Astrocyte (in vitro differentiated cells and primary cell): ENCODE measurements at regions not wholly inside any gene's neighbourhood (a gene's known extent, or its start where the extent isn't known, plus 50 kb on each side); places are given as distances from the start of the nearest gene placed in this dataset.

Source experiments
- DNase-seq: peaks from one replicate; pipeline ENCODE4 v3.0.0-alpha.2; 2010; ENCODE audit warnings: low read depth
- FAIRE-seq: peaks from 2 replicates; lab custom pipeline; 2011; peaks lifted over from hg19 to GRCh38; lab: Jason Lieb, UNC
- H2AFZ ChIP-seq: 2 replicates; pipeline ENCODE4 v1.6.0; 2012; ENCODE audit warnings: low read depth, low read length, inconsistent platforms
- H3K27ac ChIP-seq: 2 replicates; pipeline ENCODE4 v1.5.1; 2011; ENCODE audit warnings: low read depth, low read length, inconsistent platforms
- H3K27me3 ChIP-seq: 2 replicates; pipeline ENCODE4 v1.6.0; 2011; ENCODE audit warnings: low read length, inconsistent platforms; ENCODE audit not compliant: insufficient read depth
- H3K36me3 ChIP-seq: 2 replicates; pipeline ENCODE4 v1.5.1; 2011; ENCODE audit warnings: low read length, inconsistent platforms; ENCODE audit not compliant: insufficient read depth
- H3K4me1 ChIP-seq: 2 replicates; pipeline ENCODE4 v1.5.1; 2011; ENCODE audit warnings: low read length, inconsistent platforms; ENCODE audit not compliant: insufficient read depth
- H3K4me2 ChIP-seq: 2 replicates; pipeline ENCODE4 v1.6.0; 2012; ENCODE audit warnings: low read length, inconsistent platforms
- H3K4me3 ChIP-seq: 2 replicates; pipeline ENCODE4 v1.5.1; 2011; ENCODE audit warnings: low read depth, mild to moderate bottlenecking, low read length, inconsistent platforms; ENCODE audit not compliant: insufficient read depth
- H3K79me2 ChIP-seq: 2 replicates; pipeline ENCODE4 v1.6.0; 2012; ENCODE audit warnings: mild to moderate bottlenecking, low read length, inconsistent platforms; ENCODE audit not compliant: insufficient read depth
- H3K9ac ChIP-seq: 2 replicates; pipeline ENCODE4 v1.6.0; 2012; ENCODE audit warnings: mild to moderate bottlenecking, low read length, inconsistent platforms
- H3K9me3 ChIP-seq: 2 replicates; pipeline ENCODE4 v1.5.1; 2012; ENCODE audit warnings: low read depth, mild to moderate bottlenecking, low read length, inconsistent platforms; ENCODE audit not compliant: insufficient read depth
- H4K20me1 ChIP-seq: 2 replicates; pipeline ENCODE4 v1.6.0; 2012; ENCODE audit warnings: low read length, inconsistent platforms; ENCODE audit not compliant: insufficient read depth
- H3K27ac Mint-ChIP-seq: one replicate; pipeline ENCODE4 v1.8.0; 2021; ENCODE audit warnings: mild to moderate bottlenecking, mixed read lengths; ENCODE audit not compliant: unreplicated experiment
- H3K27me3 Mint-ChIP-seq: one replicate; pipeline ENCODE4 v1.8.0; 2021; ENCODE audit warnings: low read depth, mixed read lengths; ENCODE audit not compliant: unreplicated experiment
- H3K36me3 Mint-ChIP-seq: one replicate; pipeline ENCODE4 v1.8.0; 2021; ENCODE audit warnings: low read depth, mixed read lengths; ENCODE audit not compliant: unreplicated experiment
- H3K4me1 Mint-ChIP-seq: one replicate; pipeline ENCODE4 v1.8.0; 2021; ENCODE audit warnings: low read depth, mixed read lengths; ENCODE audit not compliant: unreplicated experiment
- H3K4me3 Mint-ChIP-seq: one replicate; pipeline ENCODE4 v1.8.0; 2021; ENCODE audit warnings: mild to moderate bottlenecking, moderate library complexity, mixed read lengths; ENCODE audit not compliant: unreplicated experiment
- H3K9me3 Mint-ChIP-seq: one replicate; pipeline ENCODE4 v1.8.0; 2021; ENCODE audit warnings: mild to moderate bottlenecking, mixed read lengths; ENCODE audit not compliant: unreplicated experiment
- CTCF ChIP-seq: IDR thresholded peaks from 2 replicates; pipeline ENCODE4 v1.5.1; 2011; ENCODE audit warnings: low read depth, mild to moderate bottlenecking, inconsistent platforms, low read length, moderate library complexity; ENCODE audit not compliant: insufficient read depth
- EZH2 ChIP-seq: IDR thresholded peaks from 2 replicates; pipeline ENCODE4 v1.6.1; 2012; ENCODE audit warnings: mild to moderate bottlenecking, low read length, inconsistent platforms; ENCODE audit not compliant: insufficient read depth

DNA sequence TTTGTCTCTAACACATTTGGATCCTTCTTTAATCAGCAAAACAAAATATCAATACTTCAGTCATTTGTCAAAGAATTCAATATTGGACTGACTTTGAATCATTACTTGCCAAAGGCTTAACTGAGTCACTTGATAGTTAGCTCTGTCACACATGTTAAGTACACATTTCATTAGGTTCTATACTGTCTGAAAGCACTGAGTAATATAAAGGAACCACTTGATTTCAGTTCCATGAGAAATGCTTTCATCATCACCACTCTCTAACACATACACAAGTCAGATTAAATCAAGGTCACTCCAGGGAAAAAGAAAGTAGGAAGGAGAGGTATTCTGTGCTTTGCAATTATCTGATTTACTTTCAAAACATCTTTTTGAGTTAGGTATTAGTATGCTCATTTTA lies 1233.1 kb downstream of the C4orf33 start:
- FAIRE-seq (no peak), DNase-seq (no peak)
- H3K9ac ChIP-seq = no peak overlapping the region
- H3K27me3 ChIP-seq = no peaks in the 10 kb centered on the region
- H3K36me3 ChIP-seq = no peaks in the 10 kb centered on the region
- H3K4me3 Mint-ChIP-seq = no peak overlapping the region
- H3K4me1 ChIP-seq = no peaks in the 10 kb centered on the region
- no peak for TF ChIP-seq EZH2
- no peak for TF ChIP-seq CTCF
- H3K27ac ChIP-seq = no peak overlapping the region
- no peaks in the 10 kb centered on the region for H3K79me2 ChIP-seq
- H3K27ac Mint-ChIP-seq = no peak overlapping the region
- no peaks in the 10 kb centered on the region for H3K27me3 Mint-ChIP-seq
- H4K20me1 ChIP-seq = no peaks in the 10 kb centered on the region
- no peak overlapping the region for H3K4me2 ChIP-seq
- no peaks in the 10 kb centered on the region for H3K9me3 ChIP-seq
- no peaks in the 10 kb centered on the region for H3K36me3 Mint-ChIP-seq
- no peaks in the 10 kb centered on the region for H3K4me1 Mint-ChIP-seq
- H3K9me3 Mint-ChIP-seq = no peaks in the 10 kb centered on the region
- no peak overlapping the region for H2AFZ ChIP-seq
- no peak overlapping the region for H3K4me3 ChIP-seq

- Mint-ChIP-seq H3K27ac (no peak overlapping the region), H3K4me3 (no peak overlapping the region), H3K36me3 (no peaks in the 10 kb centered on the region), H3K27me3 (no peaks in the 10 kb centered on the region), H3K4me1 (no peaks in the 10 kb centered on the region), H3K9me3 (no peaks in the 10 kb centered on the region)
- Histone ChIP-seq H3K9me3 (no peaks in the 10 kb centered on the region), H3K9ac (no peak overlapping the region), H3K27me3 (no peaks in the 10 kb centered on the region), H3K79me2 (no peaks in the 10 kb centered on the region), H3K36me3 (no peaks in the 10 kb centered on the region), H4K20me1 (no peaks in the 10 kb centered on the region), H3K4me3 (no peak overlapping the region), H3K4me1 (no peaks in the 10 kb centered on the region), H2AFZ (no peak overlapping the region), H3K27ac (no peak overlapping the region), H3K4me2 (no peak overlapping the region)
- no peak for TF ChIP-seq CTCF
- FAIRE-seq (no peak), DNase-seq (no peak)
Observed at GRCh38 chr4:130333241-130333759, 1237.3 kb downstream of the C4orf33 start.

DNA sequence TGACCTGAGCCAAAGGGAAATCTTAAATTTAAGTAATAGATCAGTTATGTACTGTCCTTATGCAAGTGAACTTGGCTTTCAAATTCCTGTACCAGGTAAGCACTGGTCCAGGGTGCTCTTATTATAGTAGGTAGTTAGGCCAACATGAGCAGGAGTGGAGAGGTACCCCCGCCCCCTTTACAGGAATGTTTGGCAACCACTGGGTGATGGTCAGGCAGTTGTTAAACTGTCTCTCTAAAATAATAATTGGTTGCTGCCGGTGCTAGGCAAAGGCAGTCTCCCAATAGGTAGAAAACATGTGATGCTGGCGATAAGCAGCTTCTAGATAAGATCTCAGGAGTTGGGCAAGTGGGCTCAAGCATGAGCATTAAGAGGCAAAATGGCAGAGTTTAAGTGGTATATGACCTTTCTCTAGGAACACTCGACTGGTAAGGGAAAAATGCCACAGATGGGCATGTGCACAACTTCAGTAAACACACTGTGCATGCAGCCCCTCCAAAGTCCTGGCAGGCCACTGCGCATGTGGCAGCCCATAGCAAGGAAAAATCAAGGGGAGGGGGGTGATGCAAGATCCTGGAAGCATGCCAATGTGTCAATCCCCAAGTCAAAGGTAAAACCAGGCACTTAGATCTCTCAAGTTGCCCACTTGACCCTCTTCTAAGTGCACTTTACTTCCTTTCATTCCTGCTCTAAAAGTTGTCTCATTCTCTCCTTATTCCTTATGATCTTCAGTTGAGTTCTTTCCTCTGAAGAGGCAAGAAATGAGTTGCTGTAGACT lies 1239.7 kb downstream of the C4orf33 start:
- Mint-ChIP-seq H3K36me3 (no peaks in the 10 kb centered on the region), H3K9me3 (no peaks in the 10 kb centered on the region), H3K27me3 (no peaks in the 10 kb centered on the region), H3K27ac (no peak overlapping the region), H3K4me3 (no peak overlapping the region), H3K4me1 (no peaks in the 10 kb centered on the region)
- H3K4me1 ChIP-seq = no peaks in the 10 kb centered on the region
- no peaks in the 10 kb centered on the region for H3K79me2 ChIP-seq
- H3K36me3 ChIP-seq = no peaks in the 10 kb centered on the region
- no peak overlapping the region for H2AFZ ChIP-seq
- no peak overlapping the region for H3K9ac ChIP-seq
- no peaks in the 10 kb centered on the region for H3K9me3 ChIP-seq
- no peak for DNase-seq
- FAIRE-seq = no peak
- no peak for TF ChIP-seq CTCF
- TF ChIP-seq EZH2 = no peak
- no peak overlapping the region for H3K4me3 ChIP-seq
- no peak overlapping the region for H3K4me2 ChIP-seq
- H3K27me3 ChIP-seq = no peaks in the 10 kb centered on the region
- no peak overlapping the region for H3K27ac ChIP-seq
- H4K20me1 ChIP-seq = no peaks in the 10 kb centered on the region
